HG03139 (cell line): ENCODE measurements at regions not wholly inside any gene's neighbourhood (a gene's known extent, or its start where the extent isn't known, plus 50 kb on each side); places are given as distances from the start of the nearest gene placed in this dataset.

Source experiments
- ATAC-seq: cut with Tn5 transposase; IDR thresholded peaks from one replicate; pipeline ENCODE4 v1.9.1; 2021; ENCODE audit not compliant: unreplicated experiment

DNA sequence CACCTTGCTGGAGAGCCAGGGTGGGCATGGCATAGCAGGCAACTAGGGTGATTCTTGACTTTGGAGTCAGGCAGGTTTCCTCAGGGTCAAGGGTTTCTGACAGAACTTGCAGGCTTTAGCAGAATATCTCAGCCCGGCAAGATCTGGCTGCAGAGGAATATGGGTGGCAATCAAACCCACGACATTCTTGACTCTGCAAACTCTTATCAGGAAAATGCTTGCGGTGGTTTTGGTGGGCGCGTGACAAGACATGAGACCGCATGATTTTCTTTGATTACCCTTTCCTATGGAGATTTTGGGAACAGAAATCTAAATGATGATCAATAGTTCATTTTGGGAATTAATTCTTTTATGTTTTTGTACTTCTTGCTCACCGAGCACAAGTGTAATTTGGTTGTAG is 449.5 kb downstream of the VRK1 start:
- no peak for ATAC-seq

DNA sequence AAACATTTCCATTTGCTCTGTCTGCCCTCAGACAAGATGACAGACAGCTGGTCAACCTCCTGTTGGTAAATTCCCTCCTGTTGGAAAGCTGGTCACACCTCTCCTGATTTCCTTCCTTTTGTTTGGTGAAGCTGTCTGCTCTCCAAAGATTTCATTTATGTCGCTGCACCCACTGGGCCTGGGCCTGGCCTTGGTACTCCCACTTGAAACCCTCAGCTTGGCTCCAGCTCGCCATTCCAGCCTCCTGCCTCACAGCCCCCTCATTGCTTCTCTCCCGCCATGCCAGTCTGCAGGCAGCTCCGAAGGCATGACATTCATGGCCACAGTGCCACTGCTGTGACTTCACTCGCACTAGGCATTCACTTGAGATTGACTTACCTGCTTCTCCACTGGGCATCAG is 451.8 kb downstream of the VRK1 start:
- no peak for ATAC-seq

DNA sequence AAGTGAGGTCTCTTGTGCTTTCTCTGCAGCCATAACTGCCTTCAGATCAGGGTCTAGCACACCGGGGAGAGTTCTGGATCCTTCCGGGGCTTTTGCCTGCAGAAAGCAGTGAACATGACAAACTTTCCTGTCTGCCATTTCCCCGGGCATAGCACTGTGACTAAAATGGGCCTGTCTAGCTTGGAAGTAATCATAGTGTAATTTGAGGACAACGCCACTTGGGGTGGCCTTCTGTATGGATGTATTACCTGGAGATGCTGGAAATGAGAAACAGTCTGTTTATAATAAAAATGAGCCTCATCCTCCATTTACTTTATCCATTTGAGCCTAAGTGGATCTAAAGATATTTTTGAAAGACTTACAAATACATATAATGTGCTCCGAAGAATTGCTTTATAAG is 453.7 kb downstream of the VRK1 start:
- ATAC-seq = no peak

DNA sequence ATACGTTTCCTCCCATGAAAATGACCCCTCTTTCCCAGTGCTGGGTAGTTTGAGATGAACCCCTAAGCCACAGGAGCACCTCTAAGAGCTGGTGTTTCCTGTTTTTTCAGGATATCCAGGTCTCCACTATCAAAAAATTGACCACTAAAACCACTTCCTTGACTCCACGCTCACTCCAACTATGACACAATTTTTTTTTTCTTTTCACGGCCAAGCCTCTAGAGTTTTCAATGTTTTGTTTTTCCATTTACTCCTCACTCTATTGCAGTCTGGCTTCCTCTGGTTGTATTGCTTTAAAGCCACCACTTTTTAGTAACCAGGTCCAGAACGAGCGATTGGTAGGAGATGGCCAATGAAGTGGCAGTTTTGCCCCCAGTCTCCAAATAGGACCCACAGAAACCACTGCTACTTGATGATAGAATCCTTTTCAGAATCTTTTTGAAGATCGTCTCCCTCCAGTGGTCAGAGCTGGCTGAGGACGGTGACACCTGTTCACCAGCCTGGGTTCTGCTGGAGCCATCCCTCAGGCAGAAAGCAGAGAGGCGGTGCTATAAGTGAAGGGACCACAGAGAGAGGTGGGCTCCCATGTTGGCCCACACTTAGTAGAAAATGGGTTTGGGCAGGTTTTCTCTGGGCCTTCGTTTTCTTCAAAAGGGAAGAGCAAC is 454.4 kb downstream of the VRK1 start:
- ATAC-seq = no peak

DNA sequence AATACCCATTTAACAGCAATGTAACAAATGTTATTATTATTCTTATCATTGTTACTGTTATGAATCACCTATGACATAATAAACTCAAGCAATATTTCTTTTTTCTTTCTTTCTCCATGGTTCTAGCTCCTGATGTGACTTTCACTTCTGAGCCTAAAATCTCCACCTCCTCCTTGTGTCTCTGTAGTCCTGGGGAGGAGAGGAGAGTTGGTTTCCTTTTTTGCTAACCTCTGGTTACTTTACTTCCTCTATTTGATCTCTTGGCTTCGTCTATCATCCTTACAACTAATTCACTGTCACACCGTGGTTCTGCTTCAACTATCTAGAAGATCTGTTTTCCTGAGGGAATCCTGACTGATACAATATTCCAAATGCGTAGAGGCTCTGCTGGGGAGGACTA is 456.6 kb downstream of the VRK1 start:
- no peak for ATAC-seq

DNA sequence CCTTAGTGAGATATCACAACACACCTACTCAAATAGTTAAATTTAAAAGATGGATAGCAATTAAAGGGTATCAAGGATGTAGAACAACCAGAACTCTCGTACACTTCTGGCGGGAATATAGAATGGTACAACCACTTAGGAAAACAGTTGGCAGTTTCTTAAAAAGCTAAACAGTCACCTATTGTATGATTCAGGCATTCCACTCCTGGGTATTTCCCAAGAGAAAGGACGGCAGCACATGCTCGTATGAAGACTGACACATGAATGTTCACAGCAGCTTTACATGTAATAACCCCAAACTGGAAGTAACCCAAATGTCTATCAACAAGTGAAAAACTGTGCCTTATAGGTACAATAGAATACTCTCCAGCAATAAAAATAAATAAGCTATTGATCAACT is 465.2 kb downstream of the VRK1 start:
- ATAC-seq = no peak

DNA sequence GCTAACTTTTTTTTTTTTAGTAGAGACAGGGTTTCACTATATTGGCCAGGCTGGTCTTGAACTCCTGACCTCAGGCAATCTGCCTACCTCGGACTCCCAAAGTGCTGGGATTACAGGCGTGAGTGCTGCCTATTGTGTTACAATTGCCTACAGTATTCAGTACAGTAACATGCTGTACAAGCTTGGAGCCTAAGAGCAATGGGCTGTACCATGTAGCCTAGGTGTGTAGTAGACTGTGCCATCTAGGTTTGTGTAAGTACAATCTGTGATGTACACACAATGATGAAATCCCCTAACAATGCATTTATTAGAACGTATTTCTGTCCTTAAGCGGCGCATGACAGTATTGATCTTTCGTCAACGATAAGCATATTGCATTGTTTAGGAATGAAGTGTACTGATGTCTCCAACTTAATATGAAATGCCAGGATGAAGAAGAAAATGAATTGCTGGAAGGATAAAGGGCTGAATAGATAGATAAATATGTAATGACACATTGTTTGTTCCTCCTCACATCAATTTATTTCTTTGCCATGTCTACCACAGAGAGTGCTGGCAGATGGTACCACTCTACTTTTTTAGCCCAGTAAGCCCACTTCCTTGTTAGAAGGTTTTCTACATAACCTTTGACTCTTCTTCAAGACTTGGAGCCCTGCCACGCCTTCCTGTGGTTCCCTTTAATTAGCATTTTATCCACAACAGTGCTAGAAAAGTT is 467.5 kb downstream of the VRK1 start:
- no peak for ATAC-seq

DNA sequence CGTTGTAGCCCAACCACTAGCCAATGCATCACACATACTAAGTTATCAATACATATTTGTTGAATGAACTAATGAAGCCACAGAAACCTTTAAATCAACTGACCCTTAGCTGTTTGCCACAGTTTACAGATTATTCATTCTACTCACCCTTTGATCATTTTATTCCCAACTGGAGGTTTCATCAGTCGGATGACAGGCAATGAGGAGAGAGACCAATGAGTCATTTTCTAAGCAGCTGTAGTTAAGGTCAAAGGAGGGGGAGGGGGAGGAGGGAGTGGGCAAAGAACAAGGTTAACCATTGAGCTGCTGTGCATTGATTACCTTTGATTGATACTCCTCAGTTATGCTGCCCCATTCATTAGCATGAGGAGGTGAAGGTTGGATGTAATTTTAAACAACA is 469.5 kb downstream of the VRK1 start:
- ATAC-seq = no peak

DNA sequence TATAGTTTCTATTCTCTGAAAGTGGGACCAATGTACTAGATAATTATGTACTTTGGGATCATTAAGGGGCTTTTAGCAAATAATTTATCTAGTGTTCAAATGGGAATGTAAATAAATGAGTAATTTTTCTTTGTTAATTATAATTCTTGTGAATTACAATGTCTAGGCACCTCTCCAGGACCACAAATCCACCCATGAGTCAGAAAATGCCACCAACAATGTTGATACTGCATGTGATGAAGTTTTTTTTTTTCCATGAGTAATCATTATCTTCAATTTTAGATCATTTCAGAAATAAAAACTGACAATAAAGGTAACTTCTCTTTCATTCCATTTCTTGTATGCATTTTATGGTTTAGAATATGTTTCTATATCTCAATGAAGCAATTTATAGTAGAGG is 470.3 kb downstream of the VRK1 start:
- no peak for ATAC-seq

DNA sequence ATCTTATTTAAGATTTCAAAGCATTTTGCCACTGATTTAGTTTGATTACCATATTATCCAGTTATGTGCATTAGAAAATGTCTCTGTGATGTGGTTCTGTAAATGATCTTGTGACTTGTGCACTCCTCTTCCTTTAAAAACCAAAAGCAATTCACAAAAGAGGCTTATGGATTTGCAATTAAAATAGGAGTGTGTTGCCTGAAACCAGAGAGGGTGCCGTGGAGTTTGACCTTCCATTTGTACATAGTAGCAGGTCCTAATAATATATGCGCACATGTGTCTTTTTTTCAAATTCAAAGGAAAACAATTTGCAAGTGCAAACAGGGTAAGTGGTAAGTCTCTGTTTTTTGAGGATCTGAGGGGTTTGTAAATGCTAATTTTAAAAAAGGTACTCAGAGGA is 470.9 kb downstream of the VRK1 start:
- ATAC-seq = no peak

DNA sequence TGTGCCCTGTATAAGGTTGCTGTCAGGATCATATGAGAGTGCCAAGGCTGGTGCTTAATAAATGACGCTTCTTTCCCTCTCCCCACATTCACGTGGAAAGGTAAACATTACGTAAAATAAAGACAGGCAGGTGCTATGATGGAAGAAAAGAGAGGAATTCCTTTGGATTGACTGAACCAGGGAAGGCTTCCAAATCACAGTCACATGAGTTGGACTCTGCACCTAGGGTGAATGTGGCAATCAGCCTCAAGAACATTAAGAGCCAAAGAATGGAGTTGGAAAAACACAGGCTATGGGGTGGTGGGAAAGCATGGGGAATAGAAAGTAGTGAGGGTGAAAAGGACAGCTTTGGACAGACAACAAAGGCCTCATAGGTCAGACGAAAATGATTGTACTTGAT is 473.1 kb downstream of the VRK1 start:
- ATAC-seq = no peak

DNA sequence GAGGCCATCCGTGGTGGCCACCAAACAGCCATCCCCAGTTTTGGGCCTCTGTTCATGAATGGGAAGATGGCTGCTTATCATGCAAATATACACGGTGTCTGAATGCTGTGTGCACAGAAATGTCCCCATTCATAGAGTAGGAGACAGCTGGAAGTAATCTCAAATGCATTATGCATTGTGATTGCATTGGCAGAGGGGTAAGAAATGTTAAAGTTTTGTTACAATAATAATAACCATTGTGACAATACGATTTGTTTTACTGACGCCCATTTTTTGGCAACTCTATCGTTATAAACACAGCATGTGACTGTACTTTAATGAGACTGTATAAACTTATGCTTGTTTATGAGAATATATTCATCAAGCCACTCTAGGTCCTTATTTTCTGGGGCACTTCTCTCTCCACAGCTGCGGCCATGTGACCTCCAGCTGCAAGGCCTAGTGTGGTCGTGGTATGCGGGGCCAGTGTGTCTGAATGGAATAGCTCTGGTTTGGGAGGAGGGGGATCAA is 474.3 kb downstream of the VRK1 start:
- no peak for ATAC-seq

DNA sequence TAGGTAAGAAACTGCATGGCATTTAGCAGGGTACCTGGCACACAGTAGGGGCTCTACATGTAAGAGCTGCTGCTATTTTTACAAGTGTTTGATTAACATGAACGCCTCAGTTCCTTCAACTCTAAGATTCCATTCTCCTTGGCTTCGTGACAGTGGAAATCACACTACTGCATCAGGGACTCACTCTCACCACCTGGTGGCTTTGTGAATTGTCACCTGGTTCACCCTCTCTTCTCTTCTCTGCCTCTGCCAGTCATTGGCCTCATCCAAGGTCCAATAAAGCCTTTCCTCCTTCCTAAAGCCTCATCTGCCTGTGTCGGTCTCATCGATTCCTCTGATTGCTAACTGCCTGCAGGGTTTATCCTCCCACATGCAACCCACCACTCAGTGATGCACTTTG is 476.4 kb downstream of the VRK1 start:
- no peak for ATAC-seq

DNA sequence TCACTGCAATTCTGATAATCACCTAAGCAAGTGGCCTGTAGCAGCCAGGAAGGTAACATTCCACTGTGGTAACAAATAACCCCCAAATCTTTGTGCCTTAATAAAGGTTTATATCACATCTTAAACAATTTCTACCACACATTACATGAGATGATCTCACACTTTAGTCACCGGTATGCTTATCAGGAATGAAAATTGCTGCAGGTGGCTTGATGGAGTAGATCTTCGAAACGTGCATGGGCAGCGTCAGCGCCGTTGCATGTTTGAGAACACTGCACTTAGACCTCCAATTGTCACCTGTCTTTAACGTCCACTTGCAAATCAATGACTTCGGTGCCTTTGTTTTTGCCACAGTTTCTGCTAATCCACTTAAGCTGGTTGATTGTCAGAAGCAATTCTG is 477.4 kb downstream of the VRK1 start:
- ATAC-seq = no peak

DNA sequence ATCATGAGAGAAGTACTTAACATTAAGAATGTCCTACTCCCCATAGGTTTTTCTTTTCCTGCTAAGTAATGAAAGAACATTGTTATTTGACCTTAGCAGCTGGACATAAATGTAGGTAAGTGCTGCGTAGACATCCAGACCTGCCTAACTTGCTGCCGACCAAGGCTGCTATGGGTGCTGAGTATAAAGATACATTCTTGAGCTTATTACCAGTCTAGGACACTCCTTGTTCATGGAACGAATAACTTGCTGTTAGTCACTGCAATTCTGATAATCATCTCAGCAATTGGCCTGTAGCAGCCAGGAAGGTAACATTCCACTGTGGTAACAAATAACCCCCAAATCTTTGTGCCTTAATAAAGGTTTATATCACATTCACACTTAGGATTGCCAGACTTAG is 478.1 kb downstream of the VRK1 start:
- no peak for ATAC-seq

DNA sequence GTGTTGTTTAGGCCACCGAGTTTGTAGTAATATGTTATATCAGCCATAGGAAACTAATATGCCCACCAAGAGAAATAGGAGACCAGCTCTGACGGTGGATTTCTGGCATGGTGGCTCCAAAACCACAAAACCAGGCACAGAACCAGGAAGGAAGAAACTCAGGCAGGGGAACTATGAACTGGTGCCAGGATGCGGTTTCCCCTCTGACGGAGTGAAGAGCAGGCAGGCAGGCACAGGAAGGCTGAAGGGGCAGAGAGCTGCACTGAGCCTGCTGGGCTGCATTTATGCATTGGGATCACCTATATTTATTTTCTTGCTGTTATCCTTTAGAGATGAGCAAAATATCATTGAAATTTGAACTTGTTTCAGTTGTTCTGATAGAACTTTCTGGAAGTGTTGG is 479.4 kb downstream of the VRK1 start:
- ATAC-seq = no peak

DNA sequence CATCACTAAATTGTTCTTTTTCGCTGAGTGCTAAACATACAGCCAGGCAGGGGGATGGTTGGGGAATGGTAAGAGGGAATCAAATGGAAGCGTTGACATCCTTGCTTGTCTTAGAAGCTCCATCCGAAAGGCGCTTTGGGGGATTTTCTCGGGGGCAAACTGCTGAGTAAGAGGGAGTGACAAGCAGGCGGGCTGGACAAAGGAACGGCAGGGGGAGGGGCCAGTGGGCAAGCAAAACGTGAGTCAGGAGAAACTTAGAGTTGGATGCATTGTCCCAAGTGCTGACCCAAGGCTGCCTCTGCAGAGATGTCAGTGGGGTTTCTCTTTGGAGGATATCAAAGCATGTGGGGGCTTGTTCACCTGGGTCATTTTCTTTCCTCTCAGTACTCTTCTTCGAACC is 480.5 kb downstream of the VRK1 start:
- ATAC-seq = no peak

DNA sequence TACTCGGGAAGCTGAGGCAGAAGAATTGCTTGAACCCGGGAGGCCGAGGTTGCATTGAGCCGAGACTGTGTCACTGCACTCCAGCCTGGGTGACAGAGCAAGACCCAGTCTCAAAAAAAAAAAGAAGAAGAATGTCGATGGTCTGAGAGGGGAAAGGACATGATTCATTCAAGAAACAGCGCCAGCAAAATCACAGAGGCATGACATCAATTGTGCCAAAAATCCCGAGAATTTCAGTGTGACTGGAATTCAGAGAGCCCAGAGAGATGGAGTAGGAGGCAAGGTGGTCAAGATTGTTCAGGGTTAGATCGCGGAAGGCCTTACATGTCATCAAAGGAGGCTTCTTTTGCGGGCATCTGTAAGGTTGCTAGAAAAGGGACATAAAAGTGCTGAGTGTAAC is 483.3 kb downstream of the VRK1 start:
- ATAC-seq = no peak

DNA sequence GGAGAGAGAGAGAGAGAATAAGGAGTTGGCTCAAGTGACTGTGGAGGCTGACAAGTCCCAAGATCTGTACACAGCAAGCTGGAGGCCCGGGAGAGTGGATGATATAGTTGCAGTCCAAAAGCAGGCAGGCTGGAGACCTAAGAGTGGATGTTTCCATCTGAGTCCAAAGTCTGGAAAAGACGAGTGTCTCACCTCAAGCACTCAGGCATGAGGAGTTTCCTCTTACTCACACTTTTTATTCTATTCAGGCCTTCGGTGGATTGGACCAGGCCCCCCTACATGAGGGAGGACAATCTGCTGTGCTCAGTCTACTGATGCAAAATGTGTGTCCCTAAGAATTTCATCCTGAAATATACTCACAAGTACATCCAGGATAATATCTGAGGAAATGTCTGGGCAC is 484.6 kb downstream of the VRK1 start:
- no peak for ATAC-seq

DNA sequence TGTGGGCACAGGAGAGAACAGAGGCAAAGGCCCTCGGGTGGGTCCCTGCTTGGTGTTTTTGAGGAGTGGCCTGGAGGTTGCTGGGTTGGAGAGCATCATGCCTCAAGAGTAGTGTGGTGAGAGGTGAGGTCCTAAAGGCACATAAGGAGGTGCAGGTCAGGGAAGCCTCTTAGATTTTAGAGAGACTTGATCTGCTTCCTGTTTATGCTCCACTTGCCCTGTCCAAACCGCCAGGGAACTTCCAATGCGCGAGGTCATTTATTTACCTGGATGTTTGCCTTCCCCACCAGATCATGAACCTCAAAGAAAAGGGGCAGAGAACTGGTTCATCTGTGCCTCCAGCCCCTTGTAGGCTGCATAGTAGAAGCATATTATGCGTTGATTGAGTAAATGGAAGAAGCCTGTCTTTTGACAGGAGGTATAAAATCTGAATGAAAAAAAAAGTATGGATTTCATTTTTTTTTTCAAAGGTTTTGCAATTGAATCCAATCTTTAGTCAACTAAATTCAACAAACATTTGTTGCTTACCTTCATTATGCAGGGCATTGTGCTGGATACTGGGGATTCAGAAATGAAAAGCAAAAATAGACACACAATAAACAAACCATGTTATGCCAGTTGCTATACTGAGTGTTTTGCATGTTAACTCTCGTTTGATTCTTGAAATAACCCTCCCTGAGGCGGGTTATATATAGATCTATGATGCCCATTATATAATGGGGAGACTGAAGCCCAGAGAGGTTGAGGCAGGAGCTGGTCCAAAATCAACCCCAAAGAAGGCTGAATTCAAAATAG is 485.2 kb downstream of the VRK1 start:
- ATAC-seq = no peak

DNA sequence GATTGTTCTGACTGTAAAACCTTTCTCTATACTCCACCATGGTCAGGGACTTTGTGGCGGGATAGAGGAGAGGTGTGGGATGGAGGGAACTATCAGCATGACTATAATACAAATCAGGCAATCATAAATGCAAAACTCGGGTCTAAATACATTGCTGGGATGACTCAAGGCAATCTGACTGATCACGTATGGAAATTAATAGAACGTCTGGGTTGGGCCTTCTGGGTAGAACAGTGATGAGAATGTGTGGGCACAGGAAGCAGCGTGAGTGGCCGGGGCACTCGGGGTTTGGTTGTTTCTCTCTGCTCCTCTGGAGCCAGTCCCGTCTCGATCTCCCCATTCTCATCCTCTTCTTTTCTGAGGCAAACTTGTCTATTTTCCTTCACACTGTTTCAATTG is 485.8 kb downstream of the VRK1 start:
- no peak for ATAC-seq

DNA sequence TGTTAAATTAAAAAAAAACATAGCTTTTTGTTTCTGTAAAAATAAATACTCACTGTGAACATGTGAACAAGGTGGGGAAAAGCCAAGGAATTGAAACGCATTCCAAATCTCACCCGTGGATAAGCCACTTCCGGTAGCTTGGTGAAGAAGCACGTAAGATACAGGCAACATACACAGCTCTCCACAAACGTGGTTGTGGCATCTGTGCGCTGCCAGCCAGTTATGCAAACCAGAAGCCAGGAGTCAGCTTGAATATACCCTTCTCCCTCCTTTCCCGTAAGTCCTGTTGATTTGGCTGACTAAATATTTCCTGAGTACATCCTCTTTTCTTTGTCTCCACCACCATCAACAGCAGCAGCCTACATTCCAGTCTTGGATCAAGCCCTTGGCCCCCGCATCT is 486.2 kb downstream of the VRK1 start:
- no peak for ATAC-seq
